ENCODE measurements at regions not wholly inside any gene's neighbourhood (a gene's known extent, or its start where the extent isn't known, plus 50 kb on each side); places are given as distances from the start of the nearest gene placed in this dataset.
"Not testable (repeated sequence)": the region's sequence is repeated elsewhere in the genome, so short reads cannot be mapped to it uniquely, and the experiment has no call there.

DNA sequence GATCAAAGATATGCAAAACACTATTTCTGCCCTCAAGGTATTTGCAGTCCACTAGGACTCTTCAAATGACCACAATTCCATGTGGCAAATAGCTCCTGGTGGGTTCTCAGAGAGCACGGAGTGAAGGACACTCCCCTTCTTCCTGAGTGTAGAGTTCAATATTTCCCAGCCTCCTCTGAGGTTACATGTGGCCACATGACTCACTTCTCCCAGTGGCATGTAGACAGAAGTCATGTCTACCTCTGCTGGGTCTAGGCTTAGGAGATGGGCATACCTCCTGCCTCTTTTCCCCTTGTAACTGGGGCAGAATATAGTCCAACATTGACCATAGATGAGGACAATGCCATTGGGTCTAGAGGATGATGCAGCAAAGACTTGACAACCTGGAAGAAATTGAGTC, 191.4 kb downstream of the MIS18A start:
- TF ChIP-seq, protein P1, sequence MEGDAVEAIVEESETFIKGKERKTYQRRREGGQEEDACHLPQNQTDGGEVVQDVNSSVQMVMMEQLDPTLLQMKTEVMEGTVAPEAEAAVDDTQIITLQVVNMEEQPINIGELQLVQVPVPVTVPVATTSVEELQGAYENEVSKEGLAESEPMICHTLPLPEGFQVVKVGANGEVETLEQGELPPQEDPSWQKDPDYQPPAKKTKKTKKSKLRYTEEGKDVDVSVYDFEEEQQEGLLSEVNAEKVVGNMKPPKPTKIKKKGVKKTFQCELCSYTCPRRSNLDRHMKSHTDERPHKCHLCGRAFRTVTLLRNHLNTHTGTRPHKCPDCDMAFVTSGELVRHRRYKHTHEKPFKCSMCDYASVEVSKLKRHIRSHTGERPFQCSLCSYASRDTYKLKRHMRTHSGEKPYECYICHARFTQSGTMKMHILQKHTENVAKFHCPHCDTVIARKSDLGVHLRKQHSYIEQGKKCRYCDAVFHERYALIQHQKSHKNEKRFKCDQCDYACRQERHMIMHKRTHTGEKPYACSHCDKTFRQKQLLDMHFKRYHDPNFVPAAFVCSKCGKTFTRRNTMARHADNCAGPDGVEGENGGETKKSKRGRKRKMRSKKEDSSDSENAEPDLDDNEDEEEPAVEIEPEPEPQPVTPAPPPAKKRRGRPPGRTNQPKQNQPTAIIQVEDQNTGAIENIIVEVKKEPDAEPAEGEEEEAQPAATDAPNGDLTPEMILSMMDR (IDR thresholded peaks at IDR 0.05), result no peak
- no peaks in the 10 kb centered on the region for H3K4me1 ChIP-seq
- H3K36me3 ChIP-seq, result no peaks in the 10 kb centered on the region
- no peak overlapping the region for H3K4me3 ChIP-seq
- no peak overlapping the region for H3K27ac ChIP-seq
- no peaks in the 10 kb centered on the region for H3K27me3 ChIP-seq
- DNase-seq (no peak), ATAC-seq (no peak), FAIRE-seq (no peak)
- H3K9me3 ChIP-seq, result no peaks in the 10 kb centered on the region
- intact Hi-C loops (cut with DNase I), result no loop called here
- WGBS, 2 donors, result 57% methylated on average over 1 of the region's 1 CpG

DNA sequence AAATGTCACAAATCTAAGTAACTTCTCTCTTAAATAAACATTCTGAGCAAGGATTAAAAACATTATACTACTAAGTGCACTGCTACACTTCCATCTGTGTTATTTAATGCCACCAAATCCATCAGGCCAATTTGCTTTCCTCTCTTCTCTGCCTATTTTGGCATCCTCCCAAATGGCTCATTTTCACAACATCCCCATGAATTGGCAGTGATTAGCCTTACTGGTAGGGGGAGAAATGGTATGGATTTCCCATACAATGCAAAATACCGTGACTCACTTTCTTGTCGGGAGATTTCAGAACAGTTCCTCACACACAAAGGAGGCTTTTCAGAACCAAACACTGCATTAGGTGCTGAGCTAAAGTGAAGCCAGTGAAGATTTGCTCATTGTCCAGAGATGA, 195.7 kb downstream of the MIS18A start:
- ATAC-seq (no peak), DNase-seq (no peak), FAIRE-seq (no peak)
- Histone ChIP-seq H3K27me3 (peaks cover 0 to 3% (median 0%) of the 10 kb centered on the region in 4 donors), H3K4me3 (no peak overlapping the region), H3K4me1 (no peaks in the 10 kb centered on the region), H3K9me3 (no peaks in the 10 kb centered on the region), H3K27ac (no peak overlapping the region), H3K36me3 (no peaks in the 10 kb centered on the region)
- TF ChIP-seq, protein P1 (IDR thresholded peaks at IDR 0.05), result no peak
- 46 to 51% methylated on average over 2 of the region's 2 CpGs for WGBS, 2 donors
- intact Hi-C loops (cut with DNase I), result no loop called here

DNA sequence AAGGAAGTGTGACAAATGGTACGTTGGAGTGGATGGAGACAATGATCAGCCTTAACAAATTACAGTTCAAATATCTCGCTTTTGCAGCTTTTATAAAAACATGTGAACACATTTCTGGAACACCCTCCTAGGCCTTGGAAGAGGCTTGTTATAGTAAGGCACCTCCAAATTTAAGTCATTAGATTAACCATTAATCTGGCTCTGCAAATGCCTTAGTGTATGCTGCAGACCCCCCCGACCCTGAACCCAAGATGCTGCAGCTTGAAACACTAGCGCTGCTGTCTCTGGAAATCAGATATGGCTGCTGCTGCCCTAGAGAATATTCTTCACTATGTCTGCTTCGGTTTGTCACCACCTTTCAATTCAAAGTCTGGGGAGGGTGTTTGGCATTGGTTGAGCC, 196.4 kb downstream of the MIS18A start:
- FAIRE-seq, result no peak
- Histone ChIP-seq H3K9me3 (no peaks in the 10 kb centered on the region), H3K4me3 (no peak overlapping the region), H3K4me1 (no peaks in the 10 kb centered on the region), H3K36me3 (no peaks in the 10 kb centered on the region), H3K27ac (no peak overlapping the region), H3K27me3 (peaks cover 0 to 3% (median 0%) of the 10 kb centered on the region in 4 donors)
- TF ChIP-seq, protein P1 (IDR thresholded peaks at IDR 0.05), result no peak
- WGBS, 2 donors, result 51 to 60% methylated on average over 5 of the region's 5 CpGs
- DNase-seq, result no peak
- no peak for ATAC-seq
- intact Hi-C loops (cut with DNase I), result no loop called here

DNA sequence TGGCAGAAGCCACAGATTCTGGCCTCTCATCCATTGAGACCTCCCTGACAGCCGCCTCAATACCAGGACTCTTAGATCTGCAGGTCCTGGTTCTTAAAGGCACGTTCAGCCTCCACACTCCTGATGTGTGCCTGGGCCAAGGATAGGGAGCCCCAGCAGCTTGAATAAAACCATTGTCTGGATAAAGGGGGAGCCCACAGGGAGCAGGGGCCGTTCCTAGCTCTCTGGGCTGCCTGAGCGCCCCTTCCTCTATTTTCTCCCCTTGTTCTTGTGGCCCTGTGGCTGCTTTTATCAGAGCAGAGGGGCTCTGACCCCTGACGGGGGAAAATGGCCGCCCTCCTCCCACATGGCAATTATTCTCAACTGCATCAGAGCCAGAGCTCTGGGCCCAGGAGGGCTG, 200.8 kb downstream of the HUNK start:
- no peak overlapping the region for H3K4me3 ChIP-seq
- no peak overlapping the region for H3K27ac ChIP-seq
- H3K36me3 ChIP-seq, result no peaks in the 10 kb centered on the region
- DNase-seq, result no peak
- no peak for FAIRE-seq
- no peaks in the 10 kb centered on the region for H3K9me3 ChIP-seq
- 76% methylated on average over 6 of the region's 6 CpGs for WGBS, 2 donors
- H3K4me1 ChIP-seq, result no peaks in the 10 kb centered on the region
- peaks cover 0 to under 1% (median 0%) of the 10 kb centered on the region in 4 donors for H3K27me3 ChIP-seq
- intact Hi-C loops (cut with DNase I), result loop anchor here in 1 of 3 donors (10.0 kb wide), 1 partner anchor 61 kb away; no protein-coding TSS in a partner anchor
- ATAC-seq, result no peak
- TF ChIP-seq, protein P1 (IDR thresholded peaks at IDR 0.05), result no peak

DNA sequence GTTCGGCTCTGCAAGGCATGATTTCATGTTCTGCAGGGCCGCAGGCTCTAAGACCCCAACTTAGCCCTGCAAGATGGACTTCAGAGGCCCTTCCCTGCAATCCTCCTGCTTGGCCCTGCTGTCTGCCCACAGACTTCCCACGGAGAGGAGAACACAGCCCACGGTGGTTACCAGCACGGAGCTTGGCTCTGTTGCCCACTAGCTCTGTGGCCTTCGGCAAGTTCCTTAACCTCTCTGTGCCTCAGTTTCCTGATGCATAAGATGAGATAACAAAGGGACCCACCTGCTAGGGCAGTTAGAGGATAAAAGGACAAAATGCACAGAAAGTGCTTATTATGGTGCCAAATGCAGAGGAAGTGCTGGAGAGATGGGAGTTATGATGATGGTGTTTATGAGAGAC, 200.4 kb downstream of the HUNK start:
- Histone ChIP-seq H3K36me3 (no peaks in the 10 kb centered on the region), H3K27me3 (no peaks in the 10 kb centered on the region), H3K9me3 (no peaks in the 10 kb centered on the region), H3K27ac (no peak overlapping the region), H3K4me3 (no peak overlapping the region), H3K4me1 (no peaks in the 10 kb centered on the region)
- ATAC-seq (no peak), DNase-seq (no peak), FAIRE-seq (no peak)
- WGBS, 2 donors, result 94% methylated on average over 6 of the region's 6 CpGs
- TF ChIP-seq, protein P1 (IDR thresholded peaks at IDR 0.05), result no peak
- intact Hi-C loops (cut with DNase I), result loop anchor here in 1 of 3 donors (10.0 kb wide), 1 partner anchor 62 kb away; no protein-coding TSS in a partner anchor

DNA sequence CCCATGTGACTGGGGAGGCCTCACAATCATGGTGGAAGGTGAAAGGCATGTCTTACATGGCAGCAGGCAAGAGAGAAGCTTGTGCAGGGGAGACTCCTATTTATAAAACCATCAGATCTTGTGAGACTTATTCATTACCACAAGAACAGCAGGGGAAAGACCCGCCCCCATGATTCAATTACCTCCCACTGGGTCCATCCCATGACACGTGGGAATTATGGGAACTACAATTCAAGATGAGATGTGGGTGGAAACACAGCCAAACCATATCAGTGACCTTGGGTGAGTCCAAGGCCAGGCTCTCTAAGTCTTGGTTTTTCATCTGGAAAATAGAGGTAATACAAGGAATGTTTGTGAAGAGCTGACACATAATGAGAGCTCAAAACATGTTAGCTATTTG, 198.8 kb downstream of the HUNK start:
- not testable (repeated sequence) for H3K27ac ChIP-seq, H3K9me3 ChIP-seq, DNase-seq, H3K36me3 ChIP-seq, H3K4me3 ChIP-seq, FAIRE-seq, H3K27me3 ChIP-seq, H3K4me1 ChIP-seq, ATAC-seq
- 48 to 60% methylated on average over 2 of the region's 2 CpGs for WGBS, 2 donors
- intact Hi-C loops (cut with DNase I), result loop anchor here in 1 of 3 donors (10.0 kb wide), 1 partner anchor 63 kb away; no protein-coding TSS in a partner anchor

Measured in pancreas (tissue), 10 donors.